ENCODE measurements at regions not wholly inside any gene's neighbourhood (a gene's known extent, or its start where the extent isn't known, plus 50 kb on each side); places are given as distances from the start of the nearest gene placed in this dataset.

- TF ChIP-seq CTCF (conservative IDR thresholded peaks at IDR 0.05), result no peak
- no peak for TF ChIP-seq ZFX (IDR thresholded peaks at IDR 0.05)
These were observed 74.7 kb upstream of the TEX51 start for GRCh38 chr2:126823951-126824350.

Measured in C4-2B (cell line).